Central memory CD8-positive, alpha-beta T cell (primary cell): ENCODE measurements at regions not wholly inside any gene's neighbourhood (a gene's known extent, or its start where the extent isn't known, plus 50 kb on each side); places are given as distances from the start of the nearest gene placed in this dataset.

Experiments
- ATAC-seq: fragments of 150-1000 bp; cut with Tn5 transposase; replicated peaks from 2 replicates; pipeline ENCODE4 v1.10.0; 2022; ENCODE audit warnings: mild to moderate bottlenecking, moderate FRiP score, moderate number of reproducible peaks; ENCODE audit not compliant: poor library complexity, severe bottlenecking; ENCODE audit errors: extremely low read depth
- DNase-seq, 2 donors: peaks; one replicate each; pipeline ENCODE4 v3.0.0; 2021; ENCODE audit warnings: low spot score in 2 of 2
- H3K27ac Mint-ChIP-seq: one replicate; pipeline ENCODE4 v1.8.0; 2022; ENCODE audit warnings: low read depth, mild to moderate bottlenecking, moderate library complexity, mixed read lengths
- H3K27me3 Mint-ChIP-seq: one replicate; pipeline ENCODE4 v1.8.0; 2022; ENCODE audit warnings: mixed read lengths
- H3K36me3 Mint-ChIP-seq: one replicate; pipeline ENCODE4 v1.8.0; 2022; ENCODE audit warnings: mild to moderate bottlenecking, moderate library complexity, mixed read lengths; ENCODE audit not compliant: insufficient read depth
- H3K4me1 Mint-ChIP-seq: one replicate; pipeline ENCODE4 v1.8.0; 2022; ENCODE audit warnings: mixed read lengths
- H3K4me3 Mint-ChIP-seq: one replicate; pipeline ENCODE4 v1.8.0; 2022; ENCODE audit warnings: mild to moderate bottlenecking, moderate library complexity, mixed read lengths
- H3K9me3 Mint-ChIP-seq: one replicate; pipeline ENCODE4 v1.8.0; 2022; ENCODE audit warnings: mixed read lengths

- H3K27ac Mint-ChIP-seq: no peak overlapping the region
- DNase-seq (no peak), ATAC-seq (no peak)
- no peaks in the 10 kb centered on the region for H3K9me3 Mint-ChIP-seq
- H3K27me3 Mint-ChIP-seq: peaks cover 11% of the 10 kb centered on the region
- no peaks in the 10 kb centered on the region for H3K4me1 Mint-ChIP-seq
- H3K36me3 Mint-ChIP-seq: no peaks in the 10 kb centered on the region
- no peak overlapping the region for H3K4me3 Mint-ChIP-seq
These were observed 186.2 kb upstream of the MEX3C start for GRCh38 chr18:51383711-51384110.

- no peak for ATAC-seq
- DNase-seq: no peak
- Mint-ChIP-seq H3K36me3 (no peaks in the 10 kb centered on the region), H3K4me1 (no peaks in the 10 kb centered on the region), H3K27me3 (peaks cover 11% of the 10 kb centered on the region), H3K9me3 (no peaks in the 10 kb centered on the region), H3K4me3 (no peak overlapping the region), H3K27ac (no peak overlapping the region)
These were observed 187.8 kb upstream of the MEX3C start for GRCh38 chr18:51385270-51385669.

GRCh38 chr18:51390702-51391101, 193.2 kb upstream of the MEX3C start:
- H3K27ac Mint-ChIP-seq: no peak overlapping the region

DNA sequence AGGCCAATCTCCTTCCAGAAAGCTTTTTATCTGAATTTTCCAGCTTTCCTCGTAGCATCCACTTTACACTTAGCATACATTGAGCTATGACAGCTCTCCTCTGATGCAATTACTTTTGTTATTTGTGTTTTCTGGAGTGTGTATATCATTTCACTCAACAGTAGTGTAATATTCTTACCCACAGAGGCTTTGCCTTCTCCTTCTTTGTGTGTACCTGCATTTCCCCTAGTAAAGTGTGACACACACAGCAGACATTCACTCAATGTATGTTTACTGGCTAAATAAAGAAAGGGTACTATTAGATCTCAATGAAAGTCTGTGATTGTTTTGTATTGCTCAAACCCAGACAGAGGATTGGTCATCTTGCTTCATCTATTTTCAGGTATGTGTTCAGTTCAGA, 193.7 kb upstream of the MEX3C start:
- no peaks in the 10 kb centered on the region for H3K9me3 Mint-ChIP-seq
- DNase-seq (no peak), ATAC-seq (no peak)
- H3K36me3 Mint-ChIP-seq: no peaks in the 10 kb centered on the region
- H3K27me3 Mint-ChIP-seq: peaks cover 44% of the 10 kb centered on the region
- H3K27ac Mint-ChIP-seq: no peak overlapping the region
- H3K4me1 Mint-ChIP-seq: no peaks in the 10 kb centered on the region
- no peak overlapping the region for H3K4me3 Mint-ChIP-seq

More at GRCh38 chr18:51390702-51391101, 193.2 kb upstream of the MEX3C start:
- DNase-seq (no peak), ATAC-seq (no peak)
- Mint-ChIP-seq H3K36me3 (no peaks in the 10 kb centered on the region), H3K27me3 (peaks cover 44% of the 10 kb centered on the region), H3K4me3 (no peak overlapping the region), H3K9me3 (no peaks in the 10 kb centered on the region), H3K4me1 (no peaks in the 10 kb centered on the region)

DNA sequence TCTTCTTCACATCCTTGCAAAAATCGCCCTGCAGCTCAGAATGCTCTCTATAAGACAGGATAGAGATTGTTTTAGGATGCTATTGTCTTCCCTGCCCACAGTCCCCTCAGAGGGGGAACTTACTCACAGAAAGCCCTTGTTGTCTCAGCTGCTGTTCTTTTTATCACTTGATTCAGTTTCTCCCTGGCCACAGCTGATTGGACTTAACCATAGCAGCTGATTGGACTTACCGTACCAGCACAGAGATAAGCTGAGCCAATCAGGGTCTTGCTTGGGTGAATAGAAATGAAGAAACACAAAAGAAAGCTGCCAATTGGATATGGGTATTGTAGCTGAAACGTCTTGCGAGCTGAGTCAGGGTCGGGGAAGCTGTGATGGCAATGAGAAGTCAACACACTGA, 194.2 kb upstream of the MEX3C start:
- Mint-ChIP-seq H3K27ac (no peak overlapping the region), H3K4me1 (no peaks in the 10 kb centered on the region)
- no peak for ATAC-seq

GRCh38 chr18:51397347-51397962, 200.0 kb upstream of the MEX3C start:
- Mint-ChIP-seq H3K4me1 (no peaks in the 10 kb centered on the region), H3K9me3 (no peaks in the 10 kb centered on the region), H3K4me3 (no peak overlapping the region), H3K36me3 (no peaks in the 10 kb centered on the region), H3K27ac (no peak overlapping the region), H3K27me3 (peaks cover 31% of the 10 kb centered on the region)
- no peak for DNase-seq
- no peak for ATAC-seq

More for the DNA sequence above, 194.2 kb upstream of the MEX3C start:
- H3K36me3 Mint-ChIP-seq: no peaks in the 10 kb centered on the region
- peaks cover 44% of the 10 kb centered on the region for H3K27me3 Mint-ChIP-seq
- no peaks in the 10 kb centered on the region for H3K9me3 Mint-ChIP-seq
- H3K4me3 Mint-ChIP-seq: no peak overlapping the region
- DNase-seq: no peak

- DNase-seq (no peak), ATAC-seq (no peak)
- Mint-ChIP-seq H3K4me3 (no peak overlapping the region), H3K9me3 (no peaks in the 10 kb centered on the region), H3K27ac (no peak overlapping the region), H3K4me1 (no peaks in the 10 kb centered on the region), H3K36me3 (no peaks in the 10 kb centered on the region), H3K27me3 (peaks cover 27% of the 10 kb centered on the region)
These were observed 200.6 kb upstream of the MEX3C start for GRCh38 chr18:51398104-51398503.

DNA sequence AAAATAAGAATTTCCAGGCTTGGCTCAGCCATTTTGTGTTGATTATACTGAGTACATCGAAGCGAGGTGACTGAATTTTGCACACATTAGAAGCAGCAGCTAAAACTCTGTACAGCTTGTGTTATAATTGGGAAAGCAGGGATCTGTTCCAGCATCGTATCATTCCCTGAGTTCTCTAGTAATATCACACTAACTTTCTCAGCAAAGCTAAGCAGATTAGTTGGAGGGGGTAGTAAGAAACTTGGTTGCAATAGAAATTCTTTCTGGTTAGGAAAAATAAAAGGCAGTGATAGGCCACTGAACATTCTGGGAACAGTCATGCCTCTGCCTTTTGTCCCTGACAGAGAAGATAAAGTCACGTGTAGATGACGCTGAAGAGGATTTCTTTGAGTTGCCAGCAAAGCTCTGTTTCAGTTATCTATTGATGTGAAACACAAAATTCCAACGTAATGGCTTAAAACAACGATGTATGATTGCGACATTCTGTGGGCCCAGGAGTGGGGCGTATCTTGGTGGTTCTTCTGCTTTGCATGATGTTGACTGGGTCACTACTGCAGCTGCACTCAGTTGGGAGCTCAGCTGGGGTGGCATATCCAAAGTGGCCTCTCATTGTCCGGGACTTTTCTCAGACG, 202.1 kb upstream of the MEX3C start:
- no peaks in the 10 kb centered on the region for H3K4me1 Mint-ChIP-seq
- ATAC-seq (no peak), DNase-seq (no peak)
- no peak overlapping the region for H3K4me3 Mint-ChIP-seq
- peaks cover 2% of the 10 kb centered on the region for H3K36me3 Mint-ChIP-seq
- peaks cover 23% of the 10 kb centered on the region for H3K27me3 Mint-ChIP-seq
- H3K9me3 Mint-ChIP-seq: no peaks in the 10 kb centered on the region
- H3K27ac Mint-ChIP-seq: no peak overlapping the region

DNA sequence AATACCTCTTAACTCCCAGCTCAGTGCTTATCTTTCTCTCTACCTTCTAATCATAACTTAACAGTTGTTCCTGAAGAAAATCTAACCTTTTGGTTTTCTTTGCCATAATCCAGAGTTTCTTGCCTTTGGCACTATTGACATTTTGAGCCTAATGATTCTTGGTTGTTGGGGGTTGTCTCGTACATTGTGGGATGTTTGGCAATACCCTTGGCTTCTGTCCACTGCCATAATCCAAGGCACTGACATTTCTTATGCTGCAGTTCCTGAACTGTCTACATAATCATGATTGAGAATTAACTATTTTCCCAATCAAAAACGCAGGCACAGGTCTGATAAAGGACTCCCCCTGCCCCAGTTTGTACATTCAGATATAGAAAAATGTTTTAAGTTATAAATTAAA, 203.2 kb upstream of the MEX3C start:
- no peak for ATAC-seq
- H3K4me1 Mint-ChIP-seq: no peaks in the 10 kb centered on the region
- H3K4me3 Mint-ChIP-seq: no peak overlapping the region

GRCh38 chr18:51401912-51402311, 204.4 kb upstream of the MEX3C start:
- Mint-ChIP-seq H3K36me3 (peaks cover 2% of the 10 kb centered on the region), H3K4me3 (no peak overlapping the region), H3K9me3 (no peaks in the 10 kb centered on the region), H3K4me1 (no peaks in the 10 kb centered on the region), H3K27me3 (peaks cover 23% of the 10 kb centered on the region), H3K27ac (no peak overlapping the region)
- no peak for ATAC-seq
- DNase-seq: no peak

More for the DNA sequence above, 203.2 kb upstream of the MEX3C start:
- Mint-ChIP-seq H3K27ac (no peak overlapping the region), H3K36me3 (peaks cover 2% of the 10 kb centered on the region), H3K27me3 (peaks cover 23% of the 10 kb centered on the region), H3K9me3 (no peaks in the 10 kb centered on the region)
- no peak for DNase-seq

- H3K36me3 Mint-ChIP-seq: peaks cover 2% of the 10 kb centered on the region
- no peak overlapping the region for H3K27ac Mint-ChIP-seq
- H3K9me3 Mint-ChIP-seq: no peaks in the 10 kb centered on the region
- H3K27me3 Mint-ChIP-seq: peaks cover 20% of the 10 kb centered on the region
- DNase-seq: no peak
- no peak overlapping the region for H3K4me3 Mint-ChIP-seq
- no peak for ATAC-seq
- H3K4me1 Mint-ChIP-seq: no peaks in the 10 kb centered on the region
These were observed 207.1 kb upstream of the MEX3C start for GRCh38 chr18:51404620-51405019.

DNA sequence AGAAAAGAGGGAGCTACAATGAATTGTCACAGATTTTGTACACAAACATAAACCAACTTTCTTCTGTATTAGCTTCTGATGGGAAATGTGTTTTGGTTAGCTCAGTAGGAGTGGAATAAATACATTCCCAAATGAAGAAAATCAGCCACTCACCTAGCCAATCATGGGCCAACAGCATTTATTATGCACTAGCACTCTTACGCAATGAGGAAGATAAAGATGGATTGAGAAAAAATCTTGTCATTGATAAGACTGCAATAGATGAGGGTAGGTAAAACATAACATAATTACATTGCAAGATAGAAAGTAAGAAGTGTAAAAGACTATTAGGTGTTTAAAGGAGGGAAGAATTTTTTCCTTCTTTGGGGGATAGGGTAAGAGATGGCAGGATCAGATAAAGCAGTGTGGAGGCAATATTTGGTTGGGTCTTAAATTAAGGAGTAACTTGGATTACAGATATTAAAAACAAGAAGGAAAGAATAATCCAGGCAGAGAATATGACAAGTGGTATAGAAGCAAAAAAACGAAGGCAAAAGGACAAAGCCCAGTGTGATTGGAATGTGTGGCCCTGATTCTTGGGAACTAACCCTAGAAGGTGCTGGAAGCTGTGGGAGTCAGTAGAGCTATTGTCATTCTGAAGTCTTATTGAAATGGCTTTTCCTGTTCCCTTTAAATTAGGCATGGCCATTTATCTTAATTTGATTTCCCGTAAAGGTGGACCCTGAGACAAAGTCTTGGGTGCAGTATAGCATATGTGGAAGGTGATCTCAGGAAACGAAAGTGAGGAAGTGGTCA, 208.4 kb upstream of the MEX3C start:
- Mint-ChIP-seq H3K27me3 (peaks cover 28% of the 10 kb centered on the region), H3K4me3 (no peak overlapping the region), H3K27ac (no peak overlapping the region), H3K4me1 (no peaks in the 10 kb centered on the region), H3K9me3 (no peaks in the 10 kb centered on the region), H3K36me3 (peaks cover 2% of the 10 kb centered on the region)
- DNase-seq (no peak), ATAC-seq (no peak)
